ENCODE measurements at regions not wholly inside any gene's neighbourhood (a gene's known extent, or its start where the extent isn't known, plus 50 kb on each side); places are given as distances from the start of the nearest gene placed in this dataset.

GRCh38 chr11:70614034-70614681 lies 215.8 kb downstream of the CTTN start:
- DNase-seq: no peak

DNA sequence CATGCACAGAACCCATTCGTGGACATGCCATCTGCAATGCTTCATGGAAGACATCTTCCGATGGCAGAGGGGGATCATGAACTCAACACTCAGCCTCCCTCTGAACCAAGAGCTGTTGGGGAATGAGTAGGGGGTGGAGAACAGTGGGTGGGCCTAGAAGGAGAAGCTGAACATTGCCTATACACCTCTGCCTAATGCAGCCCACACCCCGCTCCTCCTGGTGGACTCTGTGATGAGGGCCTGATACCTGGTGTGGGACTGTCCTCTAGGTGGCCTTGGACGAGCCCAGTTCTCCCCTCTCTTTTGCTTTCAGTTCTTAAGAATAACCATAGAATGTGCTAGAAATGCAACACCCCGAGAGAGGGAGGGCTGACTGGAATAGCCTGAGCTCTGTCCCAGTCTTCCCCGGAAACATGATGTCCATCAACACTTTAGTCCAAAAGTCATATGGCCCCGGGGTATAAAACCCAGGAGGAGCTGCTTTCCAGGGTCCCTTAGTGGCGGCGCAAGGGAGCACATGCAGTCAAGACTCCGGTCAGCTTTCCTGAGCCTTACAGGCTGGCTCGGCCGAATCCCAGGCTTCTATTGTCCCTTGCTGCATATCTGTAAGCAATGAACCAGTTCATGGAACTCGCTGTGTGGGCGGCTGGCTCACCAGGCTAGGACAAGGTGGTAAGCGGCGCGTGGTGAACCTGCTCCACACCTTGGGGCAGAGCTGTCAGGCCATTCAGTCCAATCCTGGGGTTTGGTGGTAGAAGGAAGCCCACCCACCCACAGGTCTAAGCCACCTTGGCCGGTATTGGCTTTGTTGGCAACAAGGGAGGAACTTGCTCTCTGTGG lies 216.9 kb downstream of the CTTN start:
- DNase-seq: no peak

DNA sequence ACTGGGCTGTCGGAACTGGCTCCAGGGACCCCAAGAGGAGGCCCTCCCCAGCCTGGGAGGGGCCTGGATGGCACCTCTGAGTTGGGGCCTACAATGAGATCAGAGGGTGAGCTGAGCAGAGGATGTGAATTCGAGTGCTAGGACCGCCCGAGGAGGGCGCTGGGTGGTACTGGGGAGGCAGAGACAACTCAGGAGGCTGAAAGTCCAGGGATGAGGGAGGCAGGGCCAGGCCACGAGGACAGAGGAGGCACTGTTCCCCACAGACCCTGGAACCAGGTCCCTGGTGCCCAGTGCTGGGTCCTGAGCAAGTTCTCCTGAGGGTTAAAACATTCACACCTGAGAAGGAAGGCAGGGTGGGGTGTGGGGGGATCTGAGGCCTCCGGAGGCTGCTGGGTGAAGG lies 218.0 kb downstream of the CTTN start:
- DNase-seq: no peak

DNA sequence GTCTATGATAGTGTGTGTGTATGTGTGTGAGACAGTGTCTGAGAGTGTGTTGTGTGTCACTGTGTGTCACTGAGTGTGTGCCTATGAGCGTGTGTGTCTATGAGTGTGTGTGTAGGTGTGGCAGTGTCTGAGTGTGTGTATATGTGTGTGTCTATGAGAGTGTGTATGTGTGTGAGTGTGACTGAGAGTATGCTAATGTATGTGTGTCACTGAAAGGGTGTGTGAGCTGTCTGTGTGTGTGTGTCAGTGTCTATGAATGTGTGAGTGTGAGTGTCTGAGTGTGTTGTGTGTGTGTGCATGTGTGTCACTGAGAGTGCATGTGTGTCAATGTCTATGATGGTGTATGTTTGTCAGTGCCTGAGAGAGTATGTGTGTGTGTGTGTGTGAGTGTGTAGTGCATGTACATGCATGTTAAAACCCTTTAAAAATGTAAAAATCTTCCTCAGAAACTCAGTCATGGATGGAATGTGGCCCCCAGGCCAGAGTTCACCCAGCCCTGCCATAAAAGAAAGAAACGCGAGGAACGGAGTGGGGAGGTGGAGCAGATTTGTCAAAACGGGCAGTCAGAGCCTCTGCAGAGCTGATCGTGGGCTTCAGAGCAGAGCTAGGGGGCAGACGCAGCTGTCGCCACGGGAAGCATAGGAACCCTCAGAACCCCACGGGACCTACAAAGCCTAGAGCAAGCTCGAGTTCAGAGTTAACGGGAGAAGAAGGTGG lies 218.8 kb downstream of the CTTN start:
- no peak for DNase-seq

DNA sequence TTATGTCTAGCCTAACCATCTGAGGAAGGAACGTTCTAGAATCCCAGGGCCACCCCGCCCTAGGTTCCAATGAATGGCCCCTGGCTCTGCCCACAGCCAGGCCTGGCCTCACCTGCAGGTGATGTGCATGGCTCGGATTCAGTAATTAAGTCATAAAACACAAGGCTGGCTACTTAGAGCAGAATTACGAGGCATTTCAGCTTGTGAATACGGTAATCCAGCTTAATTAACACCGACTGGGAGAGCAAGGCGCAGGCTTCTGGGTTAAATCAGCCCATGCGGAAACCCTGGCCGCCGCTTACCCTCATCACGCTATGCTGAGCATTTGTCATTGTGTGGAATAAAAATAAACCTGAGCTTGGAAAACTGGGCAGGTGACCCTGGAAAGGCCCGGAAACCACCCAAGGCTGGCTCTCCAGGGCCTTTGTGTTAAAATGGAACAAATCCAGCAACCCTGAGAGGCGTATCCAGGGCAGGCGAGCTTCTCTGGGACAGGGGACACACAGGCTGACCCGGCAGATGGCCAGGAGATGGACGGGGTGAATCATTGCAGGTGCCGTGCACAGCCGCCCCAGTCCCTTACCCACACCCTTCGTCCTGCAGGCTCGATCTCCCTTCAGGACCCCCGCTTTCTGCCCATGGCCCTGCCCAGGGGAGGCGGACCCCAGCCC lies 220.2 kb downstream of the CTTN start:
- no peak for DNase-seq

GRCh38 chr11:70619591-70619990 lies 221.3 kb downstream of the CTTN start:
- no peak for DNase-seq

DNA sequence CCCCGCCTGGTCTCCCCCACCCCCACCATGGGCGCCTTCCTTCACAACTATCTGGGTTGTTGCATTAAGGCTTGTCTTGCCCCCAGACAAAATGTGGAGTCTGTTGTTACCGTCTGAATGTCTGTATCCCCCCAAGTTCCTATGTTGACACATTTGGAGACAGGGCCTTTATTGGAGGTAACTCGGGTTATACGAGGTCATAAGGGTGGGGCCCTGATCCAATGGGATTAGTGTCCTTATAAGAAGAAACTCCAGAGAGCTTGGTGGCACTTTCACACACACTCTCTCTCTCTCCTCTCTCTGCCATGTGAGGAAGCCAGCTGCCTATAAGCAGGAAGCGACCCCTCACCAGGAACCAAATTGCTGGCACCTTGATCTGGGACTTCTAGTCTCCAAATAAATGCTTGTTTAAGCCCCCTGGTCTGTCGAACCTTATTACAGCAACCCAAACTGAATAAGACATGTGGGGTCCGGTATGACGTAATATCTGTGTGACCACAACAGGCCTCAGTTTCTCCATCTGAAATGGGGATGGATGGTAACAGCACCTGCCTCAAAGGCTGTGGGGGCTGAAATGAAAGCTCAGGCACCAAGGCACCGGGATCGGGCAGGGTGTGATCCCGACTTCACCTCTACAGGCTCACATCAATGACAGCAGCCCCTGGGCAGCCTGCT lies 222.3 kb downstream of the CTTN start:
- DNase-seq: no peak

GRCh38 chr11:70621241-70621640 lies 222.9 kb downstream of the CTTN start:
- DNase-seq: no peak

GRCh38 chr11:70622091-70622490 lies 223.8 kb downstream of the CTTN start:
- DNase-seq: no peak

DNA sequence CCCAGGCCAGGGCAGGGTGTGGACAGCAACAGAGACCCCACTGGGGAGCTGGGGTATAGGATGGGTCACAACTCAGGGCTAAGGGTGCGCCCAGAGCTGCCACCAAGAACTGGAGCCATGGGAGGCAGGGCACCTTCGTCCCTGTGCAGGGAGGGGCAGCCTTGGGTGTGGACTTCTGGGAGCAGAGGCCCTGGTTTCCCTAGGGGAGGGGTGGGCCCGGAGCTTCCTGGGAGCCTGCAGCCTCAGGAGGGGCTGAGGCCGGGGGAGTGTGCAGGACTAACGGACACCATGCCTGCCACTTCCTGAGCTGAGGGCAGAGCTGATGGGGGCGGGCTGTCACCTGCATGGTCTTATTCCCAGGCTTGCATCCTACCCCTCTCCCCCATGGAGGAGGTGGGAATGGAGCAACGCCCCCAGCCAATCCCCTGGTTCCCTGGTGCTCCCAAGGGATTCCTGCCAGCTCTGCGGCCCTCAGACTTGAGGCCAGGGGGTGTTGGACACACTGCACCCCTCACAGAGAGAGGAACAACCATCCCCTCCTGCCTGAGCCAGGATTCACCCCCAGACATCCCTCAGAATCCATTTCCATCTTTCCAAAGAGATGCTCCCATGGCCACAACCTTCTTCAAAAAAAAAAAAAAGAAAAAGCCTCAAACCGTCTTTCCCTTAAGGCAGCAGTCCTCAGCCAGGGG lies 225.7 kb downstream of the CTTN start:
- DNase-seq: no peak

DNA sequence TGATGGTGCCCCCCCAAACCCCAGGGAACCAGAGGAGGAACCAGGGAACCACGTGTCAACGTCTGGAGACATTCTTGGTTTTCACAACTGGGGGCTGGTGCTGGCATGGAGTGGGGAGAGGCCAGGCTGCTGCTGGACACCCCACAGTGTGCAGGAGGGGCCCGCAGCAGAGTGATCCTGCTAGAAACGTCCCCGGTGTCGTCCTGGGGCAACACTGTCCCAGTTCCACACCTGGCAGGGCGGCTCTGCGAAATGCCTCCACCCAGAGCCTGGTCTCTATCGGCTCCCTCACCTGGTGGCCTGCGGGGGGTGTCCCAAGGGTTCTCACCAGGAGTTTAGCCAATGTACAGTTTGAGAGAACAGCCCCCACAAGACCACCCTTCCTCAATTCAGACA lies 226.3 kb downstream of the CTTN start:
- no peak for DNase-seq

DNA sequence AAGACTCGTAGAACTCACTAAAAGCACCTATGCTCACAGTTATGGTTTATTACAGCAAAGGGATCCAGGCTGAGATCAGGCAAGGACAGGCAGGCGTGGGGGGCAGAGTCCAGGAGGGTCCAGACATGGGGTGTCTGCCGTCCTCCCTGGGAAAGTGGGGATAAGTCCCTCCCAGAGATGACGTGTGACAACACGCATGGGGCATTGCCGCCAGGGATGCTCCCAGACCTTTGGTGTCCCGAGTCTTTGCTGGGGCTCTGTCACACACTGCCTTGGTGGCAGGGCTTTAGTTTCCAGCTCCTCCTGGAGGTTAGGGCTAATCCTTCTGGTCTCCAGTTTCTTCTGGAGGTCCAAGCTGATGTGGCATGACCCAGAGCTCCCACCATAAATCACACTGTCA lies 226.7 kb downstream of the CTTN start:
- DNase-seq: no peak

DNA sequence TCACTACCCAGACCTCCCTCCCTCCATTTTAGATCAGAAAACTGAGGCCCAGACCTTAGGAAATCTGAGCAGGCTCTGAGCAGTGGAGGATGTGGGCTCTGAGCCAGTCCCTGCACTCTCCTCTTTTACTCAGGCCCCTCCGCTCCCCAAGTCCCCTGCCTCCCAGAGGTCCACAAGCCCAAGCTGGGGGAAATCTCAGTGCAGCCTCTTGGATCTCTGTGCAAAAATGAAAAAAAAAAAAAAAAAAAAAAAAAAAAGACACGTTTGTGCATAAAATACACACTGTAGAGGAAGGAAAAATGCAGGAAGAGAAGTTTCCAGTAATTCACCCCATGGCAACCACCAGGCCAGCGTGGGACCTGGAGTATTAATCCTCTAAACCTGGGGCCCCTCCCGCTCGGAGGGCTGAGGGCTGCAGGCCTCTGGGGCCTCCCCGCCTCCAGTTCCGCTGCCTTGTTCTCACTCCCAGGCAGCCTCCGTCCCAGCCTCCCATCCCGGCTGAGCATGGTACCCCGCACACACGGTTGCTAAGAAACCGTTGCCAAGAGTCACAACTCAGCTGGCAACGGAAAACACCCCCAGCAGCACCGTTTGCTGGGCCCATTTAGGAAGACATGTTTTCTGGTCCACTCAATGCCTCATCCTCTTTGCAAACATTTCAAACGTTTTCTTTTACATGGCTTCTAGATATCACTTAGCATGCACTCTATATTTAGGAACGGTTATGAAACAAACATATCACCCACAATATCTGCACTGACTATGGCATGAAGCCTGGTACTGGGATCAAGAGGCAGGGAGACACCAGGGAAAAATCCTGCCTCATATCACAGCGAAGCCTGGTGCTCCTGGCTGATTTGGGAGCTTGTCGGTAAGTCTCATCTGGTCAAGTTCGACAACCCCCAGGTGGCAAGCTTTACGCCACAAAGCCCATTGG lies 227.5 kb downstream of the CTTN start:
- no peak for DNase-seq

DNA sequence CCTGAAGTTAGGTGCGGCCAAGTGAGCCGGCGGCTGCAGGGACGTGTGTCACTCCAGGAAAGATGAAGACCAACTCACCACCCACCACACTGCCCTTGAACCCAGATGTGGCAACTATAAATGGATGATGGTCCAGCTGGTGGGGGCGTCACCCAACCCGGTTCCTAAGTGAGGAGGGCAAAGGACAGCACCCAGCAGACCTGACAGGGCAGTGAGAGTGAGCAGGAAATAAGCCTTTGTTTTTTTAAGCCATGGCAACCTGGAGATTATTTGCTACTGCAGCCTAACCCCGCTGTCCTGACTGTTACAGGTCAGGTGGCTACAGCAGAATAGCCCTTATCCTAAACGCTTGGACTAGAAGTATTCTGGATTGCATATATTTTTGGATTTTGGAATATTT lies 228.9 kb downstream of the CTTN start:
- DNase-seq: no peak

- no peak for DNase-seq
Measured at GRCh38 chr11:70628176-70628854, 230.0 kb downstream of the CTTN start.

- no peak for DNase-seq
Measured at GRCh38 chr11:70628855-70629844, 230.8 kb downstream of the CTTN start.

DNA sequence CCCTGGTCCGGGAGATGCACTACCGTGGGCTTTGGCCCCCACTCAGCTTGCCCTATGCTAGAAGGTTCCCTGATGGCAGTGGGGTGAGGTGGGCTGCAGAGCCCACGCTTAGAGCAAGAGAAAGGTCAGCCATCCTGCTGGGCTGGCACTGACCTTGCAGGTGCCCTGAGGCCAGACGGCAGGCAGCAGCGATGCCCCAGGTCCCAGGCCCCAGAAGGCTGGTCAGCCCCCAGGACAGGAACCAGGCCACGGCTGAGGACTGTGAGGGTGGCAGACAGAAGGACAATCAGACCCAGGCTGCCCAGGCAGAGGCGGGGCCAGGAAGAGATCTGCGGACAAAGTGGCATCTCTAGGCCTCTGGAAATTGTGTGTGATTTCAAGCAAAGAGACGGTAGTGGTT lies 231.7 kb downstream of the CTTN start:
- DNase-seq: no peak

- no peak for DNase-seq
Measured at GRCh38 chr11:70630816-70631623, 232.7 kb downstream of the CTTN start.

All from activated effector memory CD4-positive, alpha-beta T cell treated with Interleukin-2 at 50 U/mL for 16 hours (primary cell).